Endothelial cell of umbilical vein (primary cell): ENCODE measurements at regions not wholly inside any gene's neighbourhood (a gene's known extent, or its start where the extent isn't known, plus 50 kb on each side); places are given as distances from the start of the nearest gene placed in this dataset.

Experiments
- BruUV-seq: library from RNA; stranded (reverse); fragments of 400-500 nt; replicated peaks from 2 replicates; lab custom pipeline; 2021; lab: Mats Ljungman, UMichigan
- CTCF ChIA-PET: fragments of 300-600, 350-600 bp; sonication (Branson Sonifier 250); formaldehyde crosslinking; loops from one replicate; lab custom pipeline; 2021; ENCODE audit warnings: antibody characterized with exemption, inconsistent platforms; lab: Charles Lee
- POLR2A ChIA-PET: fragments of 300-600, 350-600 bp; sonication (Branson Sonifier 250); formaldehyde crosslinking; loops from one replicate; lab custom pipeline; 2021; ENCODE audit warnings: antibody characterized with exemption, inconsistent platforms; lab: Charles Lee
- DNase-seq: peaks from one replicate; pipeline ENCODE4 v3.0.0-alpha.2; 2011; ENCODE audit warnings: low read depth, low spot score
- FAIRE-seq: peaks from 2 replicates; lab custom pipeline; 2011; peaks lifted over from hg19 to GRCh38; lab: Jason Lieb, UNC
- H2AFZ ChIP-seq: 2 replicates; pipeline ENCODE4 v1.6.0; 2012; ENCODE audit warnings: low read depth, low read length, control low read depth, inconsistent platforms
- H3K27ac ChIP-seq: 2 replicates; pipeline ENCODE4 v1.5.1; 2011; ENCODE audit warnings: low read depth, mild to moderate bottlenecking, control low read depth, low read length, moderate library complexity; ENCODE audit not compliant: insufficient read depth
- H3K27me3 ChIP-seq, 2 experiments: 2 replicates each; pipeline versions ENCODE4 v1.6.0 to v1.6.1; 2011; ENCODE audit warnings: low read length in 2 of 2, mixed read lengths in 1 of 2; ENCODE audit not compliant: control insufficient read depth in 2 of 2, insufficient read depth in 2 of 2
- H3K36me3 ChIP-seq, 2 experiments: 2 replicates in 1 of 2; 3 replicates in 1 of 2; pipeline ENCODE4 v1.5.1; 2011; ENCODE audit warnings: low read length in 2 of 2, mild to moderate bottlenecking in 1 of 2, moderate library complexity in 1 of 2; ENCODE audit not compliant: control insufficient read depth in 2 of 2, insufficient read depth in 2 of 2; ENCODE audit errors: extremely low read depth in 1 of 2
- H3K4me1 ChIP-seq: 3 replicates; pipeline ENCODE4 v1.5.1; 2011; ENCODE audit warnings: mild to moderate bottlenecking, low read length; ENCODE audit not compliant: control insufficient read depth, insufficient read depth; ENCODE audit errors: extremely low read depth
- H3K4me2 ChIP-seq: 2 replicates; pipeline ENCODE4 v1.6.1; 2011; ENCODE audit warnings: low read length, control low read depth, mixed read lengths; ENCODE audit not compliant: insufficient read depth
- H3K4me3 ChIP-seq, 3 experiments: fragments of 200-600 bp in 1 of 3; sonication (generic), shearing (Covaris generic) in 1 of 3; replicated peaks in 1 of 3; 2 replicates each; pipeline ENCODE4 v1.5.1; 2011 to 2016; ENCODE audit warnings: control low read depth in 3 of 3, low read length in 3 of 3, mild to moderate bottlenecking in 2 of 3, inconsistent platforms in 1 of 3, low read depth in 1 of 3, moderate library complexity in 1 of 3; ENCODE audit not compliant: insufficient read depth in 1 of 3
- H3K79me2 ChIP-seq: 2 replicates; pipeline ENCODE4 v1.6.0; 2012; ENCODE audit warnings: low read length, inconsistent platforms; ENCODE audit not compliant: control insufficient read depth, insufficient read depth
- H3K9ac ChIP-seq: replicated peaks from 2 replicates; pipeline ENCODE3; 2011; ENCODE audit warnings: low read length, control low read depth; ENCODE audit not compliant: insufficient read depth; ENCODE audit errors: extremely low read depth
- H3K9me1 ChIP-seq: replicated peaks from 3 replicates; pipeline ENCODE4 v1.6.0; 2011; ENCODE audit warnings: mild to moderate bottlenecking, low read length; ENCODE audit not compliant: control insufficient read depth, insufficient read depth; ENCODE audit errors: extremely low read depth
- H3K9me3 ChIP-seq: replicated peaks from 2 replicates; pipeline ENCODE4 v1.5.1; 2012; ENCODE audit warnings: low read length, inconsistent platforms; ENCODE audit not compliant: control insufficient read depth, insufficient read depth
- H4K20me1 ChIP-seq: replicated peaks from 2 replicates; pipeline ENCODE3; 2011; ENCODE audit warnings: mild to moderate bottlenecking, low read length; ENCODE audit not compliant: control insufficient read depth, insufficient read depth; ENCODE audit errors: extremely low read depth
- EZH2 ChIP-seq: IDR thresholded peaks from 2 replicates; pipeline ENCODE4 v1.6.1; 2012; ENCODE audit warnings: borderline replicate concordance, low read depth, mild to moderate bottlenecking, moderate library complexity, low read length, inconsistent platforms; ENCODE audit not compliant: severe bottlenecking
- FOS ChIP-seq: IDR thresholded peaks from 2 replicates; pipeline ENCODE4 v1.6.1; 2011; ENCODE audit warnings: mild to moderate bottlenecking, low read length, moderate library complexity, borderline replicate concordance; ENCODE audit not compliant: insufficient read depth
- GATA2 ChIP-seq: IDR thresholded peaks from 2 replicates; pipeline ENCODE4 v1.7.0; 2011; ENCODE audit warnings: low read depth, mild to moderate bottlenecking, moderate library complexity, mixed read lengths, low read length; ENCODE audit not compliant: insufficient read length, insufficient read depth
- JUN ChIP-seq: IDR thresholded peaks from 2 replicates; pipeline ENCODE4 v1.6.1; 2011; ENCODE audit warnings: borderline replicate concordance, low read depth; ENCODE audit not compliant: insufficient read length, insufficient read depth
- MYC ChIP-seq: IDR thresholded peaks from one replicate; pipeline ENCODE4 v1.6.1; 2011; ENCODE audit warnings: mild to moderate bottlenecking, low read depth, low read length
- POLR2A ChIP-seq: IDR thresholded peaks from 2 replicates; pipeline ENCODE4 v1.6.1; 2012; ENCODE audit warnings: low read depth, mild to moderate bottlenecking, control low read depth, low read length
- POLR2AphosphoS5 ChIP-seq: IDR thresholded peaks from 2 replicates; pipeline ENCODE4 v1.6.1; 2012; ENCODE audit warnings: low read depth, mild to moderate bottlenecking, control low read depth, low read length, moderate library complexity; ENCODE audit not compliant: insufficient read depth
- dilution Hi-C: fragments of 300-500 bp; cut with MboI; formaldehyde crosslinking; loops from one replicate; pipeline ENCODE4 v1.15.0; 2019; ENCODE audit warnings: low sequenced_read_pairs; ENCODE audit not compliant: extremely low pct_ligation_motif_present
- intact Hi-C: fragments of 100-400 bp; cut with micrococcal nuclease; formaldehyde crosslinking; loops from one replicate; pipeline ENCODE4 v1.10.0; 2022
- TF ChIP-seq, protein P1 (sequence below), 2 donors: IDR thresholded peaks; 1 replicate in 1 of 2; 2 replicates in 1 of 2; pipeline ENCODE4 v1.5.1; 2011; ENCODE audit warnings: low read length in 2 of 2, mild to moderate bottlenecking in 2 of 2, moderate library complexity in 2 of 2, control low read depth in 1 of 2, inconsistent platforms in 1 of 2, low read depth in 1 of 2; ENCODE audit not compliant: insufficient read depth in 1 of 2; ENCODE audit errors: extremely low read depth in 1 of 2
- TF ChIP-seq, protein P2 (sequence below): IDR thresholded peaks from 2 replicates; pipeline ENCODE4 v1.6.1; 2011; ENCODE audit not compliant: insufficient read depth, insufficient read length

DNA sequence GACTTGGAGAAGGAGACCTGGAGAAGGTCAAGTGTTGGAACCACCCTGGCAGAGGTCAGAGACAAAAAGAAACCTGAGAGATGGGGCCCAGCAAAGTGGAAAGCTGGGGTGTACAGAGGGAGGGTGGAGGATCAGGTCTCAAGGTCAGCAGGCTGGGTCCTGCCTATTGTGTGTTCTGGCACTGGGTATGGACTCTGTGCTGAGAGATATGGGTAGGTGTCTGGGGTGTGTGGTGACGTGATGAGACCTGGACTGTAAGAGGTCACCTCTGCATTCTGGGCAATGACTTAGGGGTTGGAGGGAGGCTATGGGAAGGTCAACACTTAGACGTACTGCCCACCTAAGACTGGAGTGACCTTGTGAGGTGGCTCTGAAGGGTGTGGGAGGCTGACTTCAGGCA lies 88.1 kb downstream of the SCGB2B2 start:
- Histone ChIP-seq H3K27ac (no peak overlapping the region), H3K4me1 (peaks cover 3% of the 10 kb centered on the region), H3K4me3 (no peak overlapping the region), H3K36me3 (no peaks in the 10 kb centered on the region), H3K27me3 (no peaks in the 10 kb centered on the region), H3K9me3 (no peaks in the 10 kb centered on the region), H4K20me1 (no peaks in the 10 kb centered on the region), H3K79me2 (no peaks in the 10 kb centered on the region), H2AFZ (no peak overlapping the region), H3K9me1 (no peaks in the 10 kb centered on the region), H3K9ac (no peak overlapping the region), H3K4me2 (no peak overlapping the region)
- FAIRE-seq: no peak
- DNase-seq: no peak
- intact Hi-C loops: no loop called here
- CTCF ChIA-PET: no interaction called here
- dilution Hi-C loops: no loop called here
- TF ChIP-seq JUN: no peak
- no peak for TF ChIP-seq FOS
- TF ChIP-seq POLR2A: no peak
- TF ChIP-seq MYC: no peak
- TF ChIP-seq, protein P1, sequence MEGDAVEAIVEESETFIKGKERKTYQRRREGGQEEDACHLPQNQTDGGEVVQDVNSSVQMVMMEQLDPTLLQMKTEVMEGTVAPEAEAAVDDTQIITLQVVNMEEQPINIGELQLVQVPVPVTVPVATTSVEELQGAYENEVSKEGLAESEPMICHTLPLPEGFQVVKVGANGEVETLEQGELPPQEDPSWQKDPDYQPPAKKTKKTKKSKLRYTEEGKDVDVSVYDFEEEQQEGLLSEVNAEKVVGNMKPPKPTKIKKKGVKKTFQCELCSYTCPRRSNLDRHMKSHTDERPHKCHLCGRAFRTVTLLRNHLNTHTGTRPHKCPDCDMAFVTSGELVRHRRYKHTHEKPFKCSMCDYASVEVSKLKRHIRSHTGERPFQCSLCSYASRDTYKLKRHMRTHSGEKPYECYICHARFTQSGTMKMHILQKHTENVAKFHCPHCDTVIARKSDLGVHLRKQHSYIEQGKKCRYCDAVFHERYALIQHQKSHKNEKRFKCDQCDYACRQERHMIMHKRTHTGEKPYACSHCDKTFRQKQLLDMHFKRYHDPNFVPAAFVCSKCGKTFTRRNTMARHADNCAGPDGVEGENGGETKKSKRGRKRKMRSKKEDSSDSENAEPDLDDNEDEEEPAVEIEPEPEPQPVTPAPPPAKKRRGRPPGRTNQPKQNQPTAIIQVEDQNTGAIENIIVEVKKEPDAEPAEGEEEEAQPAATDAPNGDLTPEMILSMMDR (IDR thresholded peaks at IDR 0.05; ENCODE audit: extremely low read depth in 1 of 2, insufficient read depth in 1 of 2, low read depth in 1 of 2, low read length in 2 of 2): no peak
- TF ChIP-seq GATA2: no peak
- no peak for TF ChIP-seq POLR2AphosphoS5
- TF ChIP-seq, protein P2, sequence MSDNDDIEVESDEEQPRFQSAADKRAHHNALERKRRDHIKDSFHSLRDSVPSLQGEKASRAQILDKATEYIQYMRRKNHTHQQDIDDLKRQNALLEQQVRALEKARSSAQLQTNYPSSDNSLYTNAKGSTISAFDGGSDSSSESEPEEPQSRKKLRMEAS: no peak
- no peak for TF ChIP-seq EZH2
- BruUV-seq: no TSS peak
- POLR2A ChIA-PET: no interaction called here
